H9 (cell line): ENCODE measurements at regions not wholly inside any gene's neighbourhood (a gene's known extent, or its start where the extent isn't known, plus 50 kb on each side); places are given as distances from the start of the nearest gene placed in this dataset.

Experiments
- DNase-seq: peaks from one replicate; pipeline ENCODE4 v3.0.0-alpha.2; 2017
- H2AFZ ChIP-seq: one replicate; pipeline ENCODE4 v1.6.1; 2013; ENCODE audit warnings: mild to moderate bottlenecking, low read length, control low read depth, moderate library complexity
- H2AK5ac ChIP-seq: 2 replicates; pipeline ENCODE4 v1.6.1; 2013; ENCODE audit warnings: low read length, control low read depth, mixed read lengths; ENCODE audit not compliant: insufficient read length
- H2BK120ac ChIP-seq: one replicate; pipeline ENCODE4 v1.6.1; 2013; ENCODE audit warnings: low read depth, mild to moderate bottlenecking, low read length, control low read depth, inconsistent platforms; ENCODE audit not compliant: poor library complexity, severe bottlenecking
- H2BK12ac ChIP-seq: 2 replicates; pipeline ENCODE4 v1.6.1; 2013; ENCODE audit warnings: low read length, control low read depth, mixed read lengths, low read depth; ENCODE audit not compliant: insufficient read length
- H2BK15ac ChIP-seq: 2 replicates; pipeline ENCODE4 v1.6.1; 2013; ENCODE audit warnings: low read depth, low read length, control low read depth
- H2BK20ac ChIP-seq: one replicate; pipeline ENCODE4 v1.6.1; 2013; ENCODE audit warnings: low read depth, mild to moderate bottlenecking, low read length, control low read depth, inconsistent platforms; ENCODE audit not compliant: poor library complexity, severe bottlenecking
- H2BK5ac ChIP-seq: 2 replicates; pipeline ENCODE4 v1.6.1; 2013; ENCODE audit warnings: low read length, control low read depth, mixed read lengths; ENCODE audit not compliant: insufficient read length
- H3K14ac ChIP-seq: 2 replicates; pipeline ENCODE4 v1.6.1; 2013; ENCODE audit warnings: low read length, control low read depth; ENCODE audit not compliant: insufficient read depth
- H3K18ac ChIP-seq: 2 replicates; pipeline ENCODE4 v1.6.1; 2013; ENCODE audit warnings: low read depth, mild to moderate bottlenecking, mixed read lengths, low read length, control low read depth; ENCODE audit not compliant: insufficient read length
- H3K23ac ChIP-seq: 2 replicates; pipeline ENCODE4 v1.6.1; 2013; ENCODE audit warnings: low read length, control low read depth, mixed read lengths, low read depth; ENCODE audit not compliant: insufficient read length
- H3K23me2 ChIP-seq: 2 replicates; pipeline ENCODE4 v1.6.1; 2013; ENCODE audit warnings: low read depth, mild to moderate bottlenecking, mixed read lengths, low read length, control low read depth; ENCODE audit not compliant: insufficient read length, poor library complexity, severe bottlenecking
- H3K27ac ChIP-seq: 2 replicates; pipeline ENCODE4 v1.5.1; 2013; ENCODE audit warnings: low read length, control low read depth, mixed read lengths, low read depth; ENCODE audit not compliant: insufficient read length
- H3K27me3 ChIP-seq: 2 replicates; pipeline ENCODE4 v1.6.1; 2013; ENCODE audit warnings: low read length, control low read depth, inconsistent platforms; ENCODE audit not compliant: insufficient read depth
- H3K4ac ChIP-seq: 2 replicates; pipeline ENCODE4 v1.6.1; 2013; ENCODE audit warnings: low read depth, mild to moderate bottlenecking, control low read depth, inconsistent platforms, low read length, moderate library complexity
- H3K4me1 ChIP-seq: 2 replicates; pipeline ENCODE4 v1.6.1; 2013; ENCODE audit warnings: low read length, control low read depth, inconsistent platforms; ENCODE audit not compliant: insufficient read depth
- H3K4me2 ChIP-seq: 2 replicates; pipeline ENCODE4 v1.6.1; 2013; ENCODE audit warnings: low read length, control low read depth, mixed read lengths; ENCODE audit not compliant: insufficient read length, insufficient read depth
- H3K56ac ChIP-seq: 2 replicates; pipeline ENCODE4 v1.6.1; 2013; ENCODE audit warnings: low read depth, mild to moderate bottlenecking, mixed read lengths, low read length, control low read depth; ENCODE audit not compliant: insufficient read length
- H3K79me1 ChIP-seq: 2 replicates; pipeline ENCODE4 v1.6.1; 2013; ENCODE audit warnings: low read depth, mild to moderate bottlenecking, moderate library complexity, low read length, control low read depth, inconsistent platforms; ENCODE audit not compliant: insufficient read depth, poor library complexity, severe bottlenecking
- H3K79me2 ChIP-seq: 2 replicates; pipeline ENCODE4 v1.6.1; 2013; ENCODE audit warnings: low read length, control low read depth, inconsistent platforms; ENCODE audit not compliant: insufficient read depth
- H3K9ac ChIP-seq: 2 replicates; pipeline ENCODE4 v1.6.1; 2013; ENCODE audit warnings: low read length, control low read depth, mixed read lengths; ENCODE audit not compliant: insufficient read length; ENCODE audit errors: extremely low read depth
- H3K9me3 ChIP-seq: one replicate; pipeline ENCODE4 v1.6.1; 2013; ENCODE audit warnings: low read depth, low read length, inconsistent platforms; ENCODE audit not compliant: control insufficient read depth
- H3T11ph ChIP-seq: one replicate; pipeline ENCODE4 v1.6.1; 2013; ENCODE audit warnings: mild to moderate bottlenecking, low read length, control low read depth, inconsistent platforms
- H4K20me1 ChIP-seq: one replicate; pipeline ENCODE4 v1.6.1; 2013; ENCODE audit not compliant: control insufficient read depth, insufficient read length, insufficient read depth
- H4K5ac ChIP-seq: 2 replicates; pipeline ENCODE4 v1.6.1; 2013; ENCODE audit warnings: low read depth, mild to moderate bottlenecking, mixed read lengths, low read length, control low read depth; ENCODE audit not compliant: insufficient read length
- H4K8ac ChIP-seq: replicated peaks from 2 replicates; pipeline ENCODE4 v1.6.1; 2013; ENCODE audit warnings: low read length, control low read depth, mixed read lengths, low read depth; ENCODE audit not compliant: insufficient read length
- H4K91ac ChIP-seq: 2 replicates; pipeline ENCODE4 v1.6.1; 2013; ENCODE audit warnings: low read depth, mild to moderate bottlenecking, moderate library complexity, mixed read lengths, low read length, control low read depth; ENCODE audit not compliant: insufficient read length
- H3K27ac Mint-ChIP-seq, 3 experiments: 2 replicates in 2 of 3; 3 replicates in 1 of 3; pipeline ENCODE4 v1.8.0; 2020 to 2021; ENCODE audit warnings: mixed read lengths in 3 of 3, mild to moderate bottlenecking in 1 of 3, moderate library complexity in 1 of 3
- H3K27me3 Mint-ChIP-seq: 2 replicates; pipeline ENCODE4 v1.8.0; 2021; ENCODE audit warnings: low read depth, mild to moderate bottlenecking, moderate library complexity, mixed read lengths
- H3K36me3 Mint-ChIP-seq, 3 experiments: 2 replicates in 2 of 3; 3 replicates in 1 of 3; pipeline ENCODE4 v1.8.0; 2020 to 2021; ENCODE audit warnings: low read depth in 3 of 3, mixed read lengths in 3 of 3; ENCODE audit not compliant: insufficient read depth in 1 of 3
- H3K4me1 Mint-ChIP-seq, 2 experiments: 2 replicates each; pipeline ENCODE4 v1.8.0; 2020; ENCODE audit warnings: mixed read lengths in 2 of 2
- H3K4me3 Mint-ChIP-seq, 2 experiments: 2 replicates in 1 of 2; 3 replicates in 1 of 2; pipeline ENCODE4 v1.8.0; 2020 to 2021; ENCODE audit warnings: mild to moderate bottlenecking in 2 of 2, mixed read lengths in 2 of 2, moderate library complexity in 1 of 2
- H3K9me3 Mint-ChIP-seq, 2 experiments: 2 replicates in 1 of 2; 3 replicates in 1 of 2; pipeline ENCODE4 v1.8.0; 2020; ENCODE audit warnings: mild to moderate bottlenecking in 2 of 2, mixed read lengths in 2 of 2, moderate library complexity in 1 of 2
- CTCF ChIP-seq: fragments of 200-600 bp; sonication (generic); conservative IDR thresholded peaks from 3 replicates; pipeline ENCODE4 v1.8.0; 2021; ENCODE audit warnings: antibody characterized with exemption, mild to moderate bottlenecking
- WGBS: extraction: QIAGEN DNeasy Blood & Tissue Kit; methylation state at CpG from one replicate; pipeline ENCODE4 v1.1.7; 2013; ENCODE audit warnings: missing lambda C conversion rate, low lambda C conversion rate, mixed read lengths; ENCODE audit not compliant: insufficient read length; ENCODE audit errors: extremely low coverage; 5-methylcytosine and 5-hydroxymethylcytosine counted together

GRCh38 chr10:3554121-3554522 is 230.9 kb downstream of the KLF6 start:
- no peaks in the 10 kb centered on the region for H3K36me3 Mint-ChIP-seq
- Histone ChIP-seq H3T11ph (no peak overlapping the region), H2BK12ac (no peak overlapping the region), H3K23ac (no peak overlapping the region), H3K4me2 (no peak overlapping the region), H3K79me1 (no peaks in the 10 kb centered on the region), H2BK5ac (no peak overlapping the region), H4K5ac (no peak overlapping the region), H4K91ac (no peak overlapping the region), H2BK15ac (no peak overlapping the region), H3K4ac (no peak overlapping the region), H2BK20ac (no peak overlapping the region), H3K9me3 (no peaks in the 10 kb centered on the region), H3K18ac (no peak overlapping the region), H3K23me2 (no peaks in the 10 kb centered on the region), H3K14ac (no peak overlapping the region), H2AK5ac (no peak overlapping the region), H4K8ac (no peak overlapping the region), H3K56ac (no peak overlapping the region), H4K20me1 (no peaks in the 10 kb centered on the region), H2AFZ (no peak overlapping the region), H3K79me2 (no peaks in the 10 kb centered on the region), H3K9ac (no peak overlapping the region), H3K4me1 (no peaks in the 10 kb centered on the region), H3K27ac (no peak overlapping the region), H3K27me3 (no peaks in the 10 kb centered on the region), H2BK120ac (no peak overlapping the region)
- WGBS, result no CpG with 5 or more reads among the region's 10 CpGs
- H3K27me3 Mint-ChIP-seq, result no peaks in the 10 kb centered on the region; the same call in 1 of the 2 replicates
- no peak overlapping the region for H3K4me3 Mint-ChIP-seq
- no peak for DNase-seq
- no peak overlapping the region for H3K27ac Mint-ChIP-seq
- no peak for TF ChIP-seq CTCF
- H3K4me1 Mint-ChIP-seq, result peaks cover 1 to 5% of the 10 kb centered on the region in 2 experiments; a peak in 2 of 4 replicates
- H3K9me3 Mint-ChIP-seq, result no peaks in the 10 kb centered on the region
